ENCODE measurements at regions not wholly inside any gene's neighbourhood (a gene's known extent, or its start where the extent isn't known, plus 50 kb on each side); places are given as distances from the start of the nearest gene placed in this dataset.

DNA sequence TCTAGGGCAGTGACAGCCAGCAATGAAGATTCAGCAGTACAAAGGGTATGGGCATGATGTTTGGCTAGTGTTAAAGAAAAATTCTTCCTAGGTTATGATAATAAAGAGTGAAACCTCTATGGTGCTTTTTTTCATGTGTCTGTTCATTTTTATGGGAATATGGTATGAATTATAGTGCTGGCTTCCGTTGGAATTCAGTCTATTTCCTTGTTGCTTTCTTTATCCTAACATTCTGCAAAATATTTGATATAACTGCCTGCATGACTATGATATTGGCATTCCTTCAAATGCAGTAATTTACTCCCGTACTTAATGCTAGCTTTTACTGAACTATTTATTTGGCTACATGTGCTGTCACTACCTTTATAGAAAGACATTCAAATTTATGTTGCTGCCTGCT lies 57.6 kb upstream of the ATP11B start:
- TF ChIP-seq POLR2AphosphoS5 (IDR thresholded peaks at IDR 0.05; ENCODE audit: low read depth, low read length) (no peak), POLR2A (IDR thresholded peaks at IDR 0.05; ENCODE audit: low read depth, low read length) (no peak), TAF1 (IDR thresholded peaks at IDR 0.05; ENCODE audit: low read depth, low read length) (no peak)
